GM23248 (cell line): ENCODE measurements at regions not wholly inside any gene's neighbourhood (a gene's known extent, or its start where the extent isn't known, plus 50 kb on each side); places are given as distances from the start of the nearest gene placed in this dataset.

Experiments used
- EZH2 ChIP-seq: fragments of 200-600 bp; sonication (generic); IDR thresholded peaks from 2 replicates; pipeline ENCODE4 v1.6.1; 2018; ENCODE audit warnings: antibody characterized with exemption, mild to moderate bottlenecking; ENCODE audit not compliant: insufficient read depth, poor library complexity, severe bottlenecking
- EZH2phosphoT487 ChIP-seq: fragments of 200-600 bp; sonication (generic); IDR thresholded peaks from 2 replicates; pipeline ENCODE4 v1.6.1; 2018; ENCODE audit warnings: antibody characterized with exemption, moderate library complexity, mild to moderate bottlenecking, low read depth; ENCODE audit not compliant: insufficient read depth

GRCh38 chr6:2507016-2507415, 243.7 kb downstream of the MYLK4 start:
- TF ChIP-seq EZH2 (no peak), EZH2phosphoT487 (no peak)
